MCF 10A (cell line): ENCODE measurements at regions not wholly inside any gene's neighbourhood (a gene's known extent, or its start where the extent isn't known, plus 50 kb on each side); places are given as distances from the start of the nearest gene placed in this dataset.

ENCODE experiments used
- BruUV-seq: library from RNA; stranded (reverse); fragments of 400-500 nt; replicated peaks from 2 replicates; lab custom pipeline; 2021; lab: Mats Ljungman, UMichigan
- CTCF ChIA-PET: fragments of 300-600 bp; sonication (Branson Sonifier 250); formaldehyde crosslinking; extraction: SDS; loops from one replicate; lab custom pipeline; 2021; ENCODE audit warnings: antibody characterized with exemption, inconsistent platforms; lab: Yijun Ruan, JAX
- POLR2A ChIA-PET: fragments of 300-600, 350-650 bp; sonication (Branson Sonifier 250); formaldehyde crosslinking; extraction: SDS; loops from one replicate; lab custom pipeline; 2020; ENCODE audit warnings: antibody characterized with exemption, inconsistent platforms; lab: Yijun Ruan, JAX
- DNase-seq: peaks from one replicate; pipeline ENCODE4 v3.0.0-alpha.2; 2018; ENCODE audit not compliant: unreplicated experiment
- H3K27ac Mint-ChIP-seq: one replicate; pipeline ENCODE4 v1.8.0; 2022; ENCODE audit warnings: mild to moderate bottlenecking, low read depth, mixed read lengths; ENCODE audit not compliant: unreplicated experiment
- H3K27me3 Mint-ChIP-seq: one replicate; pipeline ENCODE4 v1.8.0; 2022; ENCODE audit warnings: mixed read lengths; ENCODE audit not compliant: insufficient read depth, unreplicated experiment
- H3K36me3 Mint-ChIP-seq: one replicate; pipeline ENCODE4 v1.8.0; 2022; ENCODE audit warnings: mild to moderate bottlenecking, moderate library complexity, mixed read lengths; ENCODE audit not compliant: insufficient read depth, unreplicated experiment
- H3K4me1 Mint-ChIP-seq: one replicate; pipeline ENCODE4 v1.8.0; 2022; ENCODE audit warnings: mixed read lengths; ENCODE audit not compliant: insufficient read depth, unreplicated experiment
- H3K4me3 Mint-ChIP-seq: one replicate; pipeline ENCODE4 v1.8.0; 2022; ENCODE audit warnings: mild to moderate bottlenecking, moderate library complexity, mixed read lengths; ENCODE audit not compliant: unreplicated experiment
- H3K9me3 Mint-ChIP-seq: one replicate; pipeline ENCODE4 v1.8.0; 2022; ENCODE audit warnings: mixed read lengths; ENCODE audit not compliant: unreplicated experiment
- intact Hi-C: fragments of 100-400 bp; cut with micrococcal nuclease; formaldehyde crosslinking; loops from 2 replicates; pipeline ENCODE4 v1.14.1; 2022
- TF ChIP-seq, protein P1 (sequence below): fragments of 200-600 bp; IDR thresholded peaks from one replicate; pipeline ENCODE4 v1.8.0; 2022; ENCODE audit warnings: antibody characterized with exemption, mild to moderate bottlenecking; ENCODE audit not compliant: unreplicated experiment

DNA sequence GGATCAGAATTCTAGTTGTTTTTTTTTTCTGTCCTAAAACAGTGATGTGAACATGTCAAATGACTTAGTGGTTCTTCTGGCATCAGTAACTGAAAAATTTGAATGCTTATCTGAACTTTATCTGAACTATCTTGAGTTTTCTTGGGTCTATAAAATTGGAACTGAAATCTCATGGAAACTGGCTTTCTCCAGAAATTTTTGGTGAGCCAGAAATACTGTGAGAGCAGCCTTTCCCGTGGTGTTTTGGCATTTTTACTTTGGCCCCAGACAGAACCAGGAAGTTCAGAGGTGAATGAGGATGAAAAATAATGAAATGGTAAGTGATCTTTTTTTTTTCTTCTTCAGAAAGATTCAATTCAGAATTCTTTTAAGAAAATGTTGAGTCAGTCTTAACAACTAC, 89.5 kb upstream of the CCDC91 start:
- Mint-ChIP-seq H3K4me1 (no peaks in the 10 kb centered on the region), H3K36me3 (no peaks in the 10 kb centered on the region), H3K27me3 (no peaks in the 10 kb centered on the region), H3K4me3 (no peak overlapping the region), H3K27ac (no peak overlapping the region), H3K9me3 (no peaks in the 10 kb centered on the region)
- intact Hi-C loops = no loop called here
- TF ChIP-seq, protein P1, sequence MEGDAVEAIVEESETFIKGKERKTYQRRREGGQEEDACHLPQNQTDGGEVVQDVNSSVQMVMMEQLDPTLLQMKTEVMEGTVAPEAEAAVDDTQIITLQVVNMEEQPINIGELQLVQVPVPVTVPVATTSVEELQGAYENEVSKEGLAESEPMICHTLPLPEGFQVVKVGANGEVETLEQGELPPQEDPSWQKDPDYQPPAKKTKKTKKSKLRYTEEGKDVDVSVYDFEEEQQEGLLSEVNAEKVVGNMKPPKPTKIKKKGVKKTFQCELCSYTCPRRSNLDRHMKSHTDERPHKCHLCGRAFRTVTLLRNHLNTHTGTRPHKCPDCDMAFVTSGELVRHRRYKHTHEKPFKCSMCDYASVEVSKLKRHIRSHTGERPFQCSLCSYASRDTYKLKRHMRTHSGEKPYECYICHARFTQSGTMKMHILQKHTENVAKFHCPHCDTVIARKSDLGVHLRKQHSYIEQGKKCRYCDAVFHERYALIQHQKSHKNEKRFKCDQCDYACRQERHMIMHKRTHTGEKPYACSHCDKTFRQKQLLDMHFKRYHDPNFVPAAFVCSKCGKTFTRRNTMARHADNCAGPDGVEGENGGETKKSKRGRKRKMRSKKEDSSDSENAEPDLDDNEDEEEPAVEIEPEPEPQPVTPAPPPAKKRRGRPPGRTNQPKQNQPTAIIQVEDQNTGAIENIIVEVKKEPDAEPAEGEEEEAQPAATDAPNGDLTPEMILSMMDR = no peak
- ChIA-PET POLR2A (no interaction called here), CTCF (interaction anchor here (0.7 kb wide), 1 partner anchor 224 kb away, joined by 3 read pairs; no protein-coding TSS in a partner anchor)
- no TSS peak for BruUV-seq
- no peak for DNase-seq

DNA sequence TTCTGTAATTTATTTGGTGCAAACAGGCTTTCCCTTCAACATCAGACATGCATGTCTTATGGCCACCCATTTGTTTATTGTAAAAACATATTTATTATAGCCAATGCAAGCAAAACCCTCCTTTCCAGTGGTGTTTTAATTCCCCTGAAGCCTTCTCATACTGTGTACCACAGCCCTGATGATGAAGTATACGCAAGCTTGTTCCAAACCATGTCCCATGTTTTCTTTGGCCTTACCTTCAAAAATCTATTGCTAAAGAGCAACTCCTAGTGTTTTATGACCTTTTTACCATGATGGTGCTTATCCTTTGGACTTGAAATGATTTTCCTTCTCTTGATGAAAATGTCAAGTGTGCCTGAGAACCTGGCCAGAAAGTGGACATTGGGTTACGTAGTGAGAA, 85.9 kb upstream of the CCDC91 start:
- POLR2A ChIA-PET = no interaction called here
- Mint-ChIP-seq H3K27ac (no peak overlapping the region), H3K27me3 (no peaks in the 10 kb centered on the region), H3K4me3 (no peak overlapping the region), H3K4me1 (peaks cover 5% of the 10 kb centered on the region), H3K9me3 (no peaks in the 10 kb centered on the region), H3K36me3 (no peaks in the 10 kb centered on the region)
- intact Hi-C loops = no loop called here
- no TSS peak for BruUV-seq
- TF ChIP-seq, protein P1 = no peak
- CTCF ChIA-PET = no interaction called here
- DNase-seq = no peak

DNA sequence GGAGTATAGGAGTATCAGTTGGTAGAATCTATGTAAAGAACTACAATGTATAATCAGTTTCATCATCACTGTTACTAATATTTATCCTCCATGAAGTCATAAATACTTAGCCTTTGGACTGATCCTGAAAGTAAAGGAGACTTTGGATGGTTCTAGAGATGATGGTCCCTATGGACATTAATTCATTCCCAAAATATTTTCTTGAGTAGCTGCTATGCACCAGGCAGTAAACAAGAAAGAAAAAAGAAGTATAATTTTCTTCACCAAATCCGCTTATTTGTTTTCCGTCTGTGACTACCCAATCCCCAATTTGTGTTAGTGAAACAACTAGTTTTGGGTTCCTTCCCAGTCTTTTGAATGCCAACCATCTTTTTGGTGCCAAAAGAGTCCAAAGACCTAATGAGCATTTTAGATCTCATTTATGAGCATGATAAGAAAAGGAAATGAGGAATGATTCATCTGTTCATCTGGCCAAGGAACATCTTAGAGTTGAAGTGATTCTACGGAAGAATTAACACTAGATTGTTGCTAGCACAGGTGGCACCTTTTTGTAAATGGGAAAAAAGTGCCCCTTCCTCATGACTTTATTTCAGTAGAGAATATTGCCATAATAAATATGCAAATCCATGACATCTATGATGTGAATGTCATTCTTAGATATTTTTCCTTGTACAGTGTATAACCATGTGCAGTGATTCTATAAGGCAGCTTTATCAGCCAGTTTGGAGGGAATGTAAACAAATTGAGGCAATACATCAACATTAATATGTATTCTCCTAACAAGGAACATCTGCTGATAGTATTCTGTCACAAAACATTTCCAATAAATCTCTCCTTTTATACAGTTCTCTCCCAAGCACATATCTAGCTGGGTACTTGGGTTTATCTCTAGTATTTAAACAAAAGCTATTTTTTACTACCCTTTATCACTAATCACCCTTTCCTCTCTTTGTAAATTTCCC, 85.1 kb upstream of the CCDC91 start:
- H3K9me3 Mint-ChIP-seq = no peaks in the 10 kb centered on the region
- no peak overlapping the region for H3K4me3 Mint-ChIP-seq
- no peaks in the 10 kb centered on the region for H3K36me3 Mint-ChIP-seq
- ChIA-PET CTCF (no interaction called here), POLR2A (no interaction called here)
- H3K27me3 Mint-ChIP-seq = no peaks in the 10 kb centered on the region
- no peak for DNase-seq
- intact Hi-C loops = no loop called here
- peaks cover 5% of the 10 kb centered on the region for H3K4me1 Mint-ChIP-seq
- TF ChIP-seq, protein P1 = no peak
- BruUV-seq = no TSS peak
- H3K27ac Mint-ChIP-seq = no peak overlapping the region

DNA sequence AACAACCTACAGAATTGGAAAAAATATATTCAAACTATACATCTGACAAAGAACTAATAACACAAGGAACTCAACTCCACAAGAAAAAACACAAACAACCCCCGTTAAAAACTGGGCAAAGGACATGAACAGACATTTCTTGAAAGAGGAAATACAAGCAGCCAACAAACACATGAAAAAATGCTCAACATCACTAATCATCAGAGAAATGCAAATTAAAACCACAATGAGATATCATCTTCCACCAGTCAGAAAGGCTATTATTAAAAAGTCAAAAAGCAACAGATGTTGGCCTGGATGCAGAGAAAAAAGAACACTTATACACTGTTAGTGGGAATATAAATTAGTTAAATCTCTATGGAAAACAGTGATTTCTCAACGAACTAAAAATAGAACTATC, 82.6 kb upstream of the CCDC91 start:
- CTCF ChIA-PET = no interaction called here
- Mint-ChIP-seq H3K36me3 (no peaks in the 10 kb centered on the region), H3K4me1 (peaks cover 5% of the 10 kb centered on the region), H3K27ac (no peak overlapping the region), H3K4me3 (no peak overlapping the region), H3K9me3 (peaks cover 6% of the 10 kb centered on the region), H3K27me3 (no peaks in the 10 kb centered on the region)
- intact Hi-C loops = no loop called here
- TF ChIP-seq, protein P1 = no peak
- POLR2A ChIA-PET = interaction anchor here (0.7 kb wide), 1 partner anchor 21 kb away, joined by 3 read pairs; no protein-coding TSS in a partner anchor
- BruUV-seq = no TSS peak
- no peak for DNase-seq
